ENCODE measurements at regions not wholly inside any gene's neighbourhood (a gene's known extent, or its start where the extent isn't known, plus 50 kb on each side); places are given as distances from the start of the nearest gene placed in this dataset.

- TF ChIP-seq CTCF (IDR thresholded peaks at IDR 0.05) (no peak), POLR2A (IDR thresholded peaks at IDR 0.05) (no peak)
Observed at GRCh38 chr12:88684610-88685009, 104.3 kb upstream of the KITLG start.

All from heart left ventricle (tissue), 13 donors.